ENCODE measurements at regions not wholly inside any gene's neighbourhood (a gene's known extent, or its start where the extent isn't known, plus 50 kb on each side); places are given as distances from the start of the nearest gene placed in this dataset.

DNA sequence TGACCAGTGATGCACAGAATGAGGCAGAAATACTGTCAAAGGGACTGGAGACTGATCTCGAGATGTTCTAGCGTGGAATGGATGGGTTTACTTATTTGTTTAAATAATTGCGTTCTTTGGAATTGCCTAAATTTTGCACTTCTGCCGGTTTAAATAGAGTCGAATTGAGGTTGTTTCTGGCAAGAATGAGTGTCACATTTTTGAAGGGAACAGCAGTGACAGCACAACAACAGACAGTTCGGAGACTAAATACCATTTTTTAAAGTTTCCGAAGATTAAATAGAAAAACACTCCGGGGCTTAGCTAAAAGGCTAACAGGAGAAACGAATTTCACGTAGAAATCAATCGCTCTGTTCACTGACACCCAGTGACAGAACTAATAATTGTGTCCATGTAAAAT lies 969.2 kb upstream of the RBFOX1 start:
- TF ChIP-seq, protein P1, sequence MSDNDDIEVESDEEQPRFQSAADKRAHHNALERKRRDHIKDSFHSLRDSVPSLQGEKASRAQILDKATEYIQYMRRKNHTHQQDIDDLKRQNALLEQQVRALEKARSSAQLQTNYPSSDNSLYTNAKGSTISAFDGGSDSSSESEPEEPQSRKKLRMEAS (IDR thresholded peaks at IDR 0.05) = no peak
- TF ChIP-seq EGR1 (IDR thresholded peaks at IDR 0.05) (no peak), CEBPB (IDR thresholded peaks at IDR 0.05) (no peak), RAD21 (IDR thresholded peaks at IDR 0.05; ENCODE audit: low read depth) (no peak), TEAD4 (IDR thresholded peaks at IDR 0.05) (no peak), TCF12 (IDR thresholded peaks at IDR 0.05; ENCODE audit: low read depth) (no peak), YY1 (IDR thresholded peaks at IDR 0.05; ENCODE audit: low read depth) (no peak), FOXM1 (IDR thresholded peaks at IDR 0.05; ENCODE audit: borderline replicate concordance, low read depth) (no peak)
- TF ChIP-seq, protein P2, sequence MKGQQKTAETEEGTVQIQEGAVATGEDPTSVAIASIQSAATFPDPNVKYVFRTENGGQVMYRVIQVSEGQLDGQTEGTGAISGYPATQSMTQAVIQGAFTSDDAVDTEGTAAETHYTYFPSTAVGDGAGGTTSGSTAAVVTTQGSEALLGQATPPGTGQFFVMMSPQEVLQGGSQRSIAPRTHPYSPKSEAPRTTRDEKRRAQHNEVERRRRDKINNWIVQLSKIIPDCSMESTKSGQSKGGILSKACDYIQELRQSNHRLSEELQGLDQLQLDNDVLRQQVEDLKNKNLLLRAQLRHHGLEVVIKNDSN (IDR thresholded peaks at IDR 0.05) = no peak

DNA sequence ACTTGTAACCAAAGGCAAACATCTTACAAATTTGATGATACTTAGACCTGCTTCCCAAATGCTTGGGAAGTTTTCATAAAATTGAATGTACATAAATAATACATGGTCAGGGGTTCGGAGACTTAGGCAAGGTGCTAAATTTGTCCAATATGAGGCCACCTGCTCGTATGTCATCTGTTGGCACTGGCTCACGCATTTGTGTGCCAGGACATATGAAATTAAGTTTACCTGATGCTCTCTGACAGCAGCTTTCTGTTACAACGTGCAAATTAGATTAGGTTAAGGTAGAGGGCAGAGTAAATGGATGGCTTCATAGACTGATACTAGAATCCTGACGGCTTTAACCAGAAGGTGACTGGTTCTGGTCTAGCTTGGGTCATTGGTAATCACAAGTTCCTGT lies 970.3 kb upstream of the RBFOX1 start:
- no peak for TF ChIP-seq CEBPB (IDR thresholded peaks at IDR 0.05)
- TF ChIP-seq, protein P2 (IDR thresholded peaks at IDR 0.05) = no peak
- no peak for TF ChIP-seq TAF1 (IDR thresholded peaks at IDR 0.05; ENCODE audit: low read depth)
- TF ChIP-seq EP300 (IDR thresholded peaks at IDR 0.05; ENCODE audit: borderline replicate concordance) = no peak
- no peak for TF ChIP-seq TEAD4 (IDR thresholded peaks at IDR 0.05)
- TF ChIP-seq TCF12 (IDR thresholded peaks at IDR 0.05; ENCODE audit: low read depth) = no peak
- TF ChIP-seq FOXM1 (IDR thresholded peaks at IDR 0.05; ENCODE audit: borderline replicate concordance, low read depth) = no peak
- no peak for TF ChIP-seq RAD21 (IDR thresholded peaks at IDR 0.05; ENCODE audit: low read depth)
- TF ChIP-seq, protein P3, sequence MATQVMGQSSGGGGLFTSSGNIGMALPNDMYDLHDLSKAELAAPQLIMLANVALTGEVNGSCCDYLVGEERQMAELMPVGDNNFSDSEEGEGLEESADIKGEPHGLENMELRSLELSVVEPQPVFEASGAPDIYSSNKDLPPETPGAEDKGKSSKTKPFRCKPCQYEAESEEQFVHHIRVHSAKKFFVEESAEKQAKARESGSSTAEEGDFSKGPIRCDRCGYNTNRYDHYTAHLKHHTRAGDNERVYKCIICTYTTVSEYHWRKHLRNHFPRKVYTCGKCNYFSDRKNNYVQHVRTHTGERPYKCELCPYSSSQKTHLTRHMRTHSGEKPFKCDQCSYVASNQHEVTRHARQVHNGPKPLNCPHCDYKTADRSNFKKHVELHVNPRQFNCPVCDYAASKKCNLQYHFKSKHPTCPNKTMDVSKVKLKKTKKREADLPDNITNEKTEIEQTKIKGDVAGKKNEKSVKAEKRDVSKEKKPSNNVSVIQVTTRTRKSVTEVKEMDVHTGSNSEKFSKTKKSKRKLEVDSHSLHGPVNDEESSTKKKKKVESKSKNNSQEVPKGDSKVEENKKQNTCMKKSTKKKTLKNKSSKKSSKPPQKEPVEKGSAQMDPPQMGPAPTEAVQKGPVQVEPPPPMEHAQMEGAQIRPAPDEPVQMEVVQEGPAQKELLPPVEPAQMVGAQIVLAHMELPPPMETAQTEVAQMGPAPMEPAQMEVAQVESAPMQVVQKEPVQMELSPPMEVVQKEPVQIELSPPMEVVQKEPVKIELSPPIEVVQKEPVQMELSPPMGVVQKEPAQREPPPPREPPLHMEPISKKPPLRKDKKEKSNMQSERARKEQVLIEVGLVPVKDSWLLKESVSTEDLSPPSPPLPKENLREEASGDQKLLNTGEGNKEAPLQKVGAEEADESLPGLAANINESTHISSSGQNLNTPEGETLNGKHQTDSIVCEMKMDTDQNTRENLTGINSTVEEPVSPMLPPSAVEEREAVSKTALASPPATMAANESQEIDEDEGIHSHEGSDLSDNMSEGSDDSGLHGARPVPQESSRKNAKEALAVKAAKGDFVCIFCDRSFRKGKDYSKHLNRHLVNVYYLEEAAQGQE (IDR thresholded peaks at IDR 0.05; ENCODE audit: low read depth) = no peak
- no peak for TF ChIP-seq CREB1 (IDR thresholded peaks at IDR 0.05; ENCODE audit: low read depth)
- no peak for TF ChIP-seq ZBTB7A (IDR thresholded peaks at IDR 0.05; ENCODE audit: low read depth)
- no peak for TF ChIP-seq YY1 (IDR thresholded peaks at IDR 0.05; ENCODE audit: low read depth)
- TF ChIP-seq EGR1 (IDR thresholded peaks at IDR 0.05) = no peak
- TF ChIP-seq, protein P1 (IDR thresholded peaks at IDR 0.05) = no peak
- TF ChIP-seq NFIC (IDR thresholded peaks at IDR 0.05) = no peak

DNA sequence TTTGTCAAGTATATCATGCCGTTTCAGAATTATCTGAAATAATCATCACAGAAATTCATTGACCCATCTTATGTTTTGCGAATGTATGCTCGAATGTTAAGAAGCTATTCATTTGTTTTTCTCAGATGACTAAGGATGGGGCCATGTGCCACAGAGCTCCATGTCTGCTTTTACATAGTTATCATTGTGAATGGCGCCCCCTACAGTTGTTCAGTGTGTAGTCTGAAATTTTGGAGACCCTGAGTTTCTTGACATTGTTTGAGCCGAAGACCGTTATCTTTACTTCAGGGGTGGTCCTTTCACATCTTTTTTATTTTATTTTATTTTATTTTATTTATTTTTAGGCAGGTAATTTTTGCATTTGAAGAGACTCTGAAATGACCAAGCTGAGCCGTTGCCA lies 972.0 kb upstream of the RBFOX1 start:
- TF ChIP-seq CREB1 (IDR thresholded peaks at IDR 0.05; ENCODE audit: low read depth) (no peak), TEAD4 (IDR thresholded peaks at IDR 0.05) (no peak), NFIC (IDR thresholded peaks at IDR 0.05) (no peak), CEBPB (IDR thresholded peaks at IDR 0.05) (no peak), YY1 (IDR thresholded peaks at IDR 0.05; ENCODE audit: low read depth) (no peak), FOXM1 (IDR thresholded peaks at IDR 0.05; ENCODE audit: borderline replicate concordance, low read depth) (no peak), EGR1 (IDR thresholded peaks at IDR 0.05) (no peak), TAF1 (IDR thresholded peaks at IDR 0.05; ENCODE audit: low read depth) (no peak), TCF12 (IDR thresholded peaks at IDR 0.05; ENCODE audit: low read depth) (no peak), ZBTB7A (IDR thresholded peaks at IDR 0.05; ENCODE audit: low read depth) (no peak), EP300 (IDR thresholded peaks at IDR 0.05; ENCODE audit: borderline replicate concordance) (no peak), RAD21 (IDR thresholded peaks at IDR 0.05; ENCODE audit: low read depth) (no peak)
- TF ChIP-seq, protein P3 (IDR thresholded peaks at IDR 0.05; ENCODE audit: low read depth) = no peak
- TF ChIP-seq, protein P2 (IDR thresholded peaks at IDR 0.05) = no peak
- TF ChIP-seq, protein P1 (IDR thresholded peaks at IDR 0.05) = no peak

DNA sequence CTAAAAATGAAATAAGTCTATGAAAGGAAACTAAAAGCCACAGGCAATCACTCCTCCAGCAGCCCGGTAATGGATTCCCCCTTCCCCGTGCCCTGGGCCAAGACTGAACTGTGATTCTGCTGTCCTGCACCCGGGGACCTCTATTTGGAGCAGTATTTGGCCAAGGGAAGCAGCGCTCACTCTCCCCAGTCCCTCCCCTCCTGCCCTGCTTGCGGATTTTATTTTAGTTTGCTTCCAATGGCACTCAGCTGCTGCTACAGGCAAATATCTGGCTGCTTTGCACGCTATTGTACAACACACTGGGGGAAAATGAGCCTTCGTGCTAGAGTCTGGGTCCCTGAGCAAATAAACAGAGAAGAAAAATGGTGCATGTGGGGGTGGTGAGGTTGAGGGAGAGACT lies 975.7 kb upstream of the RBFOX1 start:
- TF ChIP-seq RAD21 (IDR thresholded peaks at IDR 0.05; ENCODE audit: low read depth) = no peak
- TF ChIP-seq CREB1 (IDR thresholded peaks at IDR 0.05; ENCODE audit: low read depth) = no peak
- no peak for TF ChIP-seq ZBTB7A (IDR thresholded peaks at IDR 0.05; ENCODE audit: low read depth)
- TF ChIP-seq TEAD4 (IDR thresholded peaks at IDR 0.05) = no peak
- no peak for TF ChIP-seq CEBPB (IDR thresholded peaks at IDR 0.05)
- TF ChIP-seq TCF12 (IDR thresholded peaks at IDR 0.05; ENCODE audit: low read depth) = no peak
- TF ChIP-seq, protein P1 (IDR thresholded peaks at IDR 0.05) = no peak
- TF ChIP-seq EP300 (IDR thresholded peaks at IDR 0.05; ENCODE audit: borderline replicate concordance) = no peak

DNA sequence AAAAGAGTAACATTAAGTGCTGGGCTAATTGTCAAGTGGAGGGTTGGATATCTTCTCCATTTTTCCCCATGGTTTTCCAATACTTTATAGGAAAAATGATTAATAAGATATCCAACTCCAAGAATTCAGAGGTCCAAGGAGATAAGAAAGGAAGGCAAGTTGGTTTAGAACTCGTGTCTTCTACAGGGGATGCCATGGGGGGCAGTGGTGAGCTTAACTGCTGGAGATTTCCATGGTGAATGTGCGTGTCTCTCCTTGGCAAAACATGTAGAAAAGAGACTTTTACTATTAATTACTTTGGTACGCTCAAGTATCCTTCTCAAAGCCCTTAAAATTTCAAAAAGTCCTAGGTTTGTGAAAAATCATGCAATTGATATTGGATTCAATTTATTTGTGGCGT lies 982.9 kb upstream of the RBFOX1 start:
- TF ChIP-seq TAF1 (IDR thresholded peaks at IDR 0.05; ENCODE audit: low read depth) (no peak), EGR1 (IDR thresholded peaks at IDR 0.05) (no peak), TCF12 (IDR thresholded peaks at IDR 0.05; ENCODE audit: low read depth) (no peak), CEBPB (IDR thresholded peaks at IDR 0.05) (no peak), FOXM1 (IDR thresholded peaks at IDR 0.05; ENCODE audit: borderline replicate concordance, low read depth) (no peak), ZBTB7A (IDR thresholded peaks at IDR 0.05; ENCODE audit: low read depth) (no peak), TEAD4 (IDR thresholded peaks at IDR 0.05) (no peak), CREB1 (IDR thresholded peaks at IDR 0.05; ENCODE audit: low read depth) (no peak), EP300 (IDR thresholded peaks at IDR 0.05; ENCODE audit: borderline replicate concordance) (no peak), NFIC (IDR thresholded peaks at IDR 0.05) (no peak), RAD21 (IDR thresholded peaks at IDR 0.05; ENCODE audit: low read depth) (no peak), YY1 (IDR thresholded peaks at IDR 0.05; ENCODE audit: low read depth) (no peak)
- TF ChIP-seq, protein P3 (IDR thresholded peaks at IDR 0.05; ENCODE audit: low read depth) = no peak
- TF ChIP-seq, protein P2 (IDR thresholded peaks at IDR 0.05) = no peak
- TF ChIP-seq, protein P1 (IDR thresholded peaks at IDR 0.05) = no peak

All from Ishikawa (cell line).